ENCODE measurements at regions not wholly inside any gene's neighbourhood (a gene's known extent, or its start where the extent isn't known, plus 50 kb on each side); places are given as distances from the start of the nearest gene placed in this dataset.

- in situ Hi-C loops (cut with HindIII; ENCODE audit: low pct_ligation_motif_present, low sequenced_read_pairs): no loop called here
Measured at GRCh38 chr5:110105692-110106091, 416.0 kb downstream of the MAN2A1 start.

GRCh38 chr5:110106750-110107149 lies 417.0 kb downstream of the MAN2A1 start:
- no peak for DNase-seq
- TF ChIP-seq CTCF (IDR thresholded peaks at IDR 0.05; ENCODE audit: low read depth, low read length, missing control alignments): no peak
- Histone ChIP-seq H3K36me3 (replicated peaks) (no peaks in the 10 kb centered on the region), H3K27me3 (replicated peaks) (no peaks in the 10 kb centered on the region), H3K4me3 (ENCODE audit: low read depth, low read length) (no peak overlapping the region), H3K27ac (no peak overlapping the region)
- in situ Hi-C loops (cut with HindIII; ENCODE audit: low pct_ligation_motif_present, low sequenced_read_pairs): no loop called here

More at GRCh38 chr5:110105692-110106091, 416.0 kb downstream of the MAN2A1 start:
- no peak for DNase-seq
- Histone ChIP-seq H3K27me3 (replicated peaks) (no peaks in the 10 kb centered on the region), H3K27ac (no peak overlapping the region), H3K4me3 (ENCODE audit: low read depth, low read length) (no peak overlapping the region), H3K36me3 (replicated peaks) (no peaks in the 10 kb centered on the region)
- TF ChIP-seq CTCF (IDR thresholded peaks at IDR 0.05; ENCODE audit: low read depth, low read length, missing control alignments): no peak

GRCh38 chr5:110108520-110108919 lies 418.8 kb downstream of the MAN2A1 start:
- no peaks in the 10 kb centered on the region for H3K36me3 ChIP-seq (replicated peaks)
- no peak for TF ChIP-seq CTCF (IDR thresholded peaks at IDR 0.05; ENCODE audit: low read depth, low read length, missing control alignments)
- H3K4me3 ChIP-seq (ENCODE audit: low read depth, low read length): no peak overlapping the region
- no peak for DNase-seq
- in situ Hi-C loops (cut with HindIII; ENCODE audit: low pct_ligation_motif_present, low sequenced_read_pairs): no loop called here
- no peaks in the 10 kb centered on the region for H3K27me3 ChIP-seq (replicated peaks)
- no peak overlapping the region for H3K27ac ChIP-seq

- no peak overlapping the region for H3K27ac ChIP-seq
- TF ChIP-seq CTCF (IDR thresholded peaks at IDR 0.05; ENCODE audit: low read depth, low read length, missing control alignments): no peak
- no peaks in the 10 kb centered on the region for H3K27me3 ChIP-seq (replicated peaks)
- no peaks in the 10 kb centered on the region for H3K36me3 ChIP-seq (replicated peaks)
- H3K4me3 ChIP-seq (ENCODE audit: low read depth, low read length): no peak overlapping the region
- in situ Hi-C loops (cut with HindIII; ENCODE audit: low pct_ligation_motif_present, low sequenced_read_pairs): no loop called here
- DNase-seq: no peak
Measured at GRCh38 chr5:110109667-110110066, 419.9 kb downstream of the MAN2A1 start.

- Histone ChIP-seq H3K36me3 (replicated peaks) (no peaks in the 10 kb centered on the region), H3K27ac (no peak overlapping the region), H3K27me3 (replicated peaks) (no peaks in the 10 kb centered on the region), H3K4me3 (ENCODE audit: low read depth, low read length) (no peak overlapping the region)
- in situ Hi-C loops (cut with HindIII; ENCODE audit: low pct_ligation_motif_present, low sequenced_read_pairs): no loop called here
- DNase-seq: no peak
- TF ChIP-seq CTCF (IDR thresholded peaks at IDR 0.05; ENCODE audit: low read depth, low read length, missing control alignments): no peak
Measured at GRCh38 chr5:110112348-110112747, 422.6 kb downstream of the MAN2A1 start.

GRCh38 chr5:110115503-110115902 lies 425.8 kb downstream of the MAN2A1 start:
- H3K4me3 ChIP-seq (ENCODE audit: low read depth, low read length): no peak overlapping the region
- TF ChIP-seq CTCF (IDR thresholded peaks at IDR 0.05; ENCODE audit: low read depth, low read length, missing control alignments): no peak
- in situ Hi-C loops (cut with HindIII; ENCODE audit: low pct_ligation_motif_present, low sequenced_read_pairs): no loop called here

More at GRCh38 chr5:110115503-110115902, 425.8 kb downstream of the MAN2A1 start:
- Histone ChIP-seq H3K27ac (no peak overlapping the region), H3K36me3 (replicated peaks) (no peaks in the 10 kb centered on the region), H3K27me3 (replicated peaks) (no peaks in the 10 kb centered on the region)
- DNase-seq: no peak

Measured in brain microvascular endothelial cell (primary cell).